AG20443 (cell line): ENCODE measurements at regions not wholly inside any gene's neighbourhood (a gene's known extent, or its start where the extent isn't known, plus 50 kb on each side); places are given as distances from the start of the nearest gene placed in this dataset.
"Not testable (repeated sequence)": the region's sequence is repeated elsewhere in the genome, so short reads cannot be mapped to it uniquely, and the experiment has no call there.

Source experiments
- DNase-seq: peaks from one replicate; pipeline ENCODE4 v3.0.0; 2012; ENCODE audit warnings: low spot score, mixed read lengths

- DNase-seq = peak; percentile 19
Measured at GRCh38 chr4:89496851-89497250, 189.3 kb upstream of the GPRIN3 start.

GRCh38 chr4:89493367-89493766, 185.8 kb upstream of the GPRIN3 start:
- no peak for DNase-seq

- DNase-seq = peak; percentile 32
Measured at GRCh38 chr4:89492581-89493071, 185.0 kb upstream of the GPRIN3 start.

- no peak for DNase-seq
Measured at GRCh38 chr4:89491761-89492160, 184.2 kb upstream of the GPRIN3 start.

GRCh38 chr4:89489921-89490431, 182.4 kb upstream of the GPRIN3 start:
- not testable (repeated sequence) for DNase-seq

GRCh38 chr4:89489338-89489771, 181.8 kb upstream of the GPRIN3 start:
- no peak for DNase-seq

GRCh38 chr4:89488736-89489135, 181.1 kb upstream of the GPRIN3 start:
- DNase-seq = no peak

- no peak for DNase-seq
Measured at GRCh38 chr4:89486673-89487072, 179.1 kb upstream of the GPRIN3 start.

GRCh38 chr4:89486042-89486441, 178.4 kb upstream of the GPRIN3 start:
- DNase-seq = peak; percentile 26

GRCh38 chr4:89483833-89484232, 176.2 kb upstream of the GPRIN3 start:
- no peak for DNase-seq

GRCh38 chr4:89482926-89483595, 175.5 kb upstream of the GPRIN3 start:
- DNase-seq = no peak

- DNase-seq = peak; percentile 11
Measured at GRCh38 chr4:89482251-89482650, 174.7 kb upstream of the GPRIN3 start.

GRCh38 chr4:89469930-89470375, 162.4 kb upstream of the GPRIN3 start:
- peak; percentile 36 for DNase-seq

- DNase-seq = no peak
Measured at GRCh38 chr4:89469516-89469915, 161.9 kb upstream of the GPRIN3 start.

- DNase-seq = no peak
Measured at GRCh38 chr4:89468602-89469001, 161.0 kb upstream of the GPRIN3 start.

- DNase-seq = no peak
Measured at GRCh38 chr4:89463341-89463740, 155.7 kb upstream of the GPRIN3 start.

- no peak for DNase-seq
Measured at GRCh38 chr4:89447543-89447942, 139.9 kb upstream of the GPRIN3 start.

- no peak for DNase-seq
Measured at GRCh38 chr4:89446193-89446592, 138.6 kb upstream of the GPRIN3 start.

GRCh38 chr4:89439533-89439932, 131.9 kb upstream of the GPRIN3 start:
- no peak for DNase-seq

GRCh38 chr4:89438102-89438831, 130.7 kb upstream of the GPRIN3 start:
- peak; percentile 40 for DNase-seq

- DNase-seq = peak; percentile 52
Measured at GRCh38 chr4:89434364-89434988, 126.9 kb upstream of the GPRIN3 start.

- no peak for DNase-seq
Measured at GRCh38 chr4:89427782-89428181, 120.2 kb upstream of the GPRIN3 start.

- no peak for DNase-seq
Measured at GRCh38 chr4:89425023-89425422, 117.4 kb upstream of the GPRIN3 start.
